ENCODE measurements at regions not wholly inside any gene's neighbourhood (a gene's known extent, or its start where the extent isn't known, plus 50 kb on each side); places are given as distances from the start of the nearest gene placed in this dataset.

DNA sequence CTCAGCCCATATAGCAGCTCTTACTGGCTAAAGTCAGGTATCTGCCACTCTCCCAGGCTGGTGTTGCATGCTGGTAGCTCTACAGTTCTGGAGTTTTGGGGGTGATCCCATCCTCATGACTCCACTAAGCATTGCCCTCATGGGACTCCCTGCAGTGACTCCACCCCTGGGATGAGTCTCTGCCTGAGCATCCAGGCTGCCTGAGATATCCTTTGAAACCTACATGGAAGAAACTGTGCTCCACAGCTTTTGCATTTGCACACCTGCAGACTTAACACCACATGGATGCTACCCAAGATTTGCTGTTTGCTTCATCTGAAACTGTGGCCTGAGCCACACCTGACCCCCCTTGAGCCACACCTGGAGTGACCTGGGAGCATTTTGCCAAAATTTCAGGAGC, 226.4 kb downstream of the C1orf94 start:
- TF ChIP-seq, protein P1, sequence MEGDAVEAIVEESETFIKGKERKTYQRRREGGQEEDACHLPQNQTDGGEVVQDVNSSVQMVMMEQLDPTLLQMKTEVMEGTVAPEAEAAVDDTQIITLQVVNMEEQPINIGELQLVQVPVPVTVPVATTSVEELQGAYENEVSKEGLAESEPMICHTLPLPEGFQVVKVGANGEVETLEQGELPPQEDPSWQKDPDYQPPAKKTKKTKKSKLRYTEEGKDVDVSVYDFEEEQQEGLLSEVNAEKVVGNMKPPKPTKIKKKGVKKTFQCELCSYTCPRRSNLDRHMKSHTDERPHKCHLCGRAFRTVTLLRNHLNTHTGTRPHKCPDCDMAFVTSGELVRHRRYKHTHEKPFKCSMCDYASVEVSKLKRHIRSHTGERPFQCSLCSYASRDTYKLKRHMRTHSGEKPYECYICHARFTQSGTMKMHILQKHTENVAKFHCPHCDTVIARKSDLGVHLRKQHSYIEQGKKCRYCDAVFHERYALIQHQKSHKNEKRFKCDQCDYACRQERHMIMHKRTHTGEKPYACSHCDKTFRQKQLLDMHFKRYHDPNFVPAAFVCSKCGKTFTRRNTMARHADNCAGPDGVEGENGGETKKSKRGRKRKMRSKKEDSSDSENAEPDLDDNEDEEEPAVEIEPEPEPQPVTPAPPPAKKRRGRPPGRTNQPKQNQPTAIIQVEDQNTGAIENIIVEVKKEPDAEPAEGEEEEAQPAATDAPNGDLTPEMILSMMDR (IDR thresholded peaks at IDR 0.05; ENCODE audit: low read depth, low read length) = no peak

DNA sequence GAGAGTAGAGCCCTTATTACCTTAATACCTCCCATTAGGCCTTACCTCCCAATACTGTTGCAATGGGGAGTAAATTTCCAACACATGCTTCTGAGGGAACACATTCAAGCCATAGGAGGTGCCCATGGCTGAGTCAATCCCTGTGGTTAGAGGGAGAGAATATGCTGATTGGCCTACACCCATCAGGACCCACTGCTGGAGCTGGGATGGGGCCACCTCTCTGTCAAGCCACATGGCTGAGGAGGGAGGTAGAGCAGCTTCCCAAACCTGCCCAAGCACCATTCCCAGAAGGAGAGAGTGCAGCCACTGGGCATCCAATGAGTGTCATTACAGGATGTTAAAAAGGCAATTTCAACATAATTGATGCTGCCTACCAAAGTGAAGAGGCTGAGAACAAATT, 228.1 kb downstream of the C1orf94 start:
- Histone ChIP-seq H3K27me3 (no peaks in the 10 kb centered on the region), H3K4me1 (no peaks in the 10 kb centered on the region), H3K9me3 (no peaks in the 10 kb centered on the region), H3K4me3 (ENCODE audit: low read depth, low read length) (no peak overlapping the region), H3K36me3 (no peaks in the 10 kb centered on the region)
- DNase-seq = no peak
- TF ChIP-seq, protein P1 (IDR thresholded peaks at IDR 0.05; ENCODE audit: low read depth, low read length) = no peak

More for the DNA sequence above, 226.4 kb downstream of the C1orf94 start:
- H3K9me3 ChIP-seq = no peaks in the 10 kb centered on the region
- DNase-seq = no peak
- no peaks in the 10 kb centered on the region for H3K4me1 ChIP-seq
- no peak overlapping the region for H3K4me3 ChIP-seq (ENCODE audit: low read depth, low read length)
- H3K27me3 ChIP-seq = no peaks in the 10 kb centered on the region
- no peaks in the 10 kb centered on the region for H3K36me3 ChIP-seq

DNA sequence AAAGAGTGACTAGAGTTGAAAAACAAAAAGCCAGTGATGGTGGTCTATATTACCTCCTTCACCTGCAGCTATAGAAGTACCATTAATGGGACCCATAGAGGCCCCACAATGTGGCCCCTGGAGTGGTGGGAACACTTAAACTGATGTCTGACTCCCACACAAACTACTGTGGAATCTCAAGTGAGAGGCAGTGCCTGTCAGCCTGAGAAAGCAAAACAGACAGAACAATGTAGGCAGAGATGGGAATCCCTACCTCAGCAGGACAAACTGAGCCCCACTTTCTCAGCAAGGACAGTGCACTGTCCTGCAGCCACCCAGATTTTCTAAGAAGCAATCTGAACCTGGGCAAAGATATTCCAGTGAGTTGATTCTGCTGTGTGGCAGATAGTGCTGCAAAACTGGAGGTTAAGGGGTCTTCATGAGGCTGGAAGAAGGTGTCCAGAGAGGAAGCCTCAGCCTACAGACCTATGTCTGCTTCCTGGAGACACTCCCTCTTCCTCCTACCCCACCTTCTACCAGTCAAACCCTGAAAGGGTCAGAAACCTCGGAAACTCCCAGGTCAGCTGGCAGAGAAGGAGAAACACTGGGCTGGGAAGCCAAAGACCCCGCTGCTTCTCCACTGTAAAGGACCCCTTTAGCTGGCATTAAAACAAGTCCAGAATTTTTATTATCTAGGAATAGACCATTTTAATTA, 228.7 kb downstream of the C1orf94 start:
- Histone ChIP-seq H3K4me3 (ENCODE audit: low read depth, low read length) (no peak overlapping the region), H3K36me3 (no peaks in the 10 kb centered on the region), H3K9me3 (no peaks in the 10 kb centered on the region), H3K27me3 (no peaks in the 10 kb centered on the region), H3K4me1 (no peaks in the 10 kb centered on the region)
- no peak for DNase-seq
- TF ChIP-seq, protein P1 (IDR thresholded peaks at IDR 0.05; ENCODE audit: low read depth, low read length) = no peak

DNA sequence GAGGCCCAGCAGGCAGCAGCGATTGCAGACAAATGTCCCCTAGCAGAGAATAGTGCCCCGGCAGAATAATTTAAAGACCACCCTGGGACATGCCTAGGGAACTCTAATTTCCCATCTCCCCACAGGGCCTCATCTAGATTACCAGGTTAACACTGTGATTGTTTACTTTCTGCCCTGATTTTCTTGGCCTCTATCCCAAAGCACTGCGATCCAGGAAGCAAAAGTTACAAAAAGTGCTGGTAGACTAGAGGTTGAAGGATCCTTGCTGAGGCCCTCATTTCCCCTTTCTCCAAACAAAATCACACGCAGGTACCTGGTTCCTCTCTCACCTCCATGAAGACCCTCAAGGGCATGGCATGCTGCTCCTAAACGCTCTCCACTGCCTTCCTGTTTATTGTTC, 229.7 kb downstream of the C1orf94 start:
- Histone ChIP-seq H3K27me3 (no peaks in the 10 kb centered on the region), H3K9me3 (no peaks in the 10 kb centered on the region), H3K4me3 (ENCODE audit: low read depth, low read length) (no peak overlapping the region), H3K4me1 (no peaks in the 10 kb centered on the region), H3K36me3 (no peaks in the 10 kb centered on the region)
- no peak for DNase-seq
- TF ChIP-seq, protein P1 (IDR thresholded peaks at IDR 0.05; ENCODE audit: low read depth, low read length) = no peak

DNA sequence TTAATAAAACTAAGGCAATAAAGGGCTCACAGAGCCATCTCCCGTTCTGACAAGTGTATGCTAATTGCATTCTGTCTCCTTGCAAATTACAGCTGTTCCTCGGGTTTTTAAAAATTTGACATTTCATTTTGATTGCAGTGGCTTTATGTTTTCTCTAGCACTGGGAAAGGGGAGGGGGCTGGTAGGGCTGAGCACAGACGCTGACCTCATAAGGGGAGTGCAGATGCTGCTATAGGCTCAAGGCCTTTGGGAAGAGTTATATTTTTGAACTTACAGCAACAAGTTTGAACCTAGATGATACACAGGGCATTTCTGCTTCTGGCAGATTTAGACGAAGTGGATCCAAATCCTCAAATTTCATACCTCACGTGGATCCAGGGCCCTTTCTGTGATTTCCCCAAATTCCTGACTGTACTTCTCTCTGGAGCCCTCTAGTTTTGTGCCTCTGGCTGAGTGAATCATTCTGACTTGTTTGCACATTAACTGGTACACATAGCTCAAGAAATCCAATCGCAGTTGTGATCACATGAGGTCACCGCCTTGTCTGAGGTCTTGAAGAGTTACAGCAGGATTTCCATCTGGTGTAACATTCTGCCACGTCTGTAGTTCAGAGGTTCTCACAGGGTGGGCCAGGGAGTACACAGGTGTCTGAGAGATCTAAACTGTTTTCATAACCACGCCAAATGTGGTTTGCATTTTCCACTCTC, 230.3 kb downstream of the C1orf94 start:
- Histone ChIP-seq H3K27me3 (no peaks in the 10 kb centered on the region), H3K4me1 (no peaks in the 10 kb centered on the region), H3K36me3 (no peaks in the 10 kb centered on the region), H3K4me3 (ENCODE audit: low read depth, low read length) (no peak overlapping the region), H3K9me3 (no peaks in the 10 kb centered on the region)
- DNase-seq = no peak
- TF ChIP-seq, protein P1 (IDR thresholded peaks at IDR 0.05; ENCODE audit: low read depth, low read length) = no peak

DNA sequence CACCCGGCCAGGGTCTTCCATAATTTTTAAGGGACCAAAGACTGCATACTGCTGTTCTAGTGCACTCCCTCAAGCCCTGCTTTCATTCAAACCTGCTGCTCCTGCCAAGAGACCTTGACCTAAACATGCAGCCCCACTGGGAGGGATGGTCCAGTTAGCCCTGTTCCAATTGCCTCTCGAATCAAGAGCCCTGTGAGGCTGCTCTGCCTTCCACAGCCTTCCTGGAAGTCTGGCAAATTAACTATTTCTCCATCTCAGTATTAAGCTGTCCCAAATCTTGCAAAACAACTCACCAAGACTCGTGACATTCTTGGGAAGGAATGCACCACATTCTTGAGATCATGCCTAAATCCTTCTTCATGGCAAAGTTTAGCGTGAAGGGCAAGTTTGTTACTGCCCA, 231.3 kb downstream of the C1orf94 start:
- H3K4me3 ChIP-seq (ENCODE audit: low read depth, low read length) = no peak overlapping the region
- H3K4me1 ChIP-seq = no peaks in the 10 kb centered on the region
- H3K36me3 ChIP-seq = no peaks in the 10 kb centered on the region
- H3K9me3 ChIP-seq = no peaks in the 10 kb centered on the region
- DNase-seq = no peak
- TF ChIP-seq, protein P1 (IDR thresholded peaks at IDR 0.05; ENCODE audit: low read depth, low read length) = no peak
- no peaks in the 10 kb centered on the region for H3K27me3 ChIP-seq

Data from BE2C (cell line).